HG03354 (cell line): ENCODE measurements at regions not wholly inside any gene's neighbourhood (a gene's known extent, or its start where the extent isn't known, plus 50 kb on each side); places are given as distances from the start of the nearest gene placed in this dataset.

ENCODE experiments used
- ATAC-seq: cut with Tn5 transposase; IDR thresholded peaks from one replicate; pipeline ENCODE4 v1.9.1; 2021; ENCODE audit warnings: mild to moderate bottlenecking; ENCODE audit not compliant: unreplicated experiment, poor library complexity, severe bottlenecking

- peak; percentile 73 for ATAC-seq
Measured at GRCh38 chr5:65068410-65068809, 299.7 kb downstream of the CWC27 start.

GRCh38 chr5:65070026-65070425, 301.3 kb downstream of the CWC27 start:
- no peak for ATAC-seq

GRCh38 chr5:65072850-65073249, 304.1 kb downstream of the CWC27 start:
- no peak for ATAC-seq

GRCh38 chr5:65073250-65073661, 304.5 kb downstream of the CWC27 start:
- no peak for ATAC-seq

GRCh38 chr5:65075623-65076250, 307.0 kb downstream of the CWC27 start:
- ATAC-seq: no peak

GRCh38 chr5:65076251-65076869, 307.6 kb downstream of the CWC27 start:
- peak; percentile 91 for ATAC-seq

- no peak for ATAC-seq
Measured at GRCh38 chr5:65077653-65078052, 308.9 kb downstream of the CWC27 start.

- ATAC-seq: no peak
Measured at GRCh38 chr5:65078331-65078730, 309.6 kb downstream of the CWC27 start.

GRCh38 chr5:65081071-65081470, 312.3 kb downstream of the CWC27 start:
- no peak for ATAC-seq

- ATAC-seq: no peak
Measured at GRCh38 chr5:65084795-65085515, 316.2 kb downstream of the CWC27 start.

- no peak for ATAC-seq
Measured at GRCh38 chr5:65085516-65085850, 316.8 kb downstream of the CWC27 start.

GRCh38 chr5:65086234-65086890, 317.6 kb downstream of the CWC27 start:
- no peak for ATAC-seq

GRCh38 chr5:65087154-65087553, 318.4 kb downstream of the CWC27 start:
- ATAC-seq: no peak

GRCh38 chr5:65094279-65094678, 325.5 kb downstream of the CWC27 start:
- no peak for ATAC-seq

GRCh38 chr5:65098393-65098792, 329.7 kb downstream of the CWC27 start:
- no peak for ATAC-seq
